ENCODE measurements at regions not wholly inside any gene's neighbourhood (a gene's known extent, or its start where the extent isn't known, plus 50 kb on each side); places are given as distances from the start of the nearest gene placed in this dataset.

GRCh38 chr4:111933703-111934102 lies 211.6 kb upstream of the FAM241A start:
- TF ChIP-seq, protein P1, sequence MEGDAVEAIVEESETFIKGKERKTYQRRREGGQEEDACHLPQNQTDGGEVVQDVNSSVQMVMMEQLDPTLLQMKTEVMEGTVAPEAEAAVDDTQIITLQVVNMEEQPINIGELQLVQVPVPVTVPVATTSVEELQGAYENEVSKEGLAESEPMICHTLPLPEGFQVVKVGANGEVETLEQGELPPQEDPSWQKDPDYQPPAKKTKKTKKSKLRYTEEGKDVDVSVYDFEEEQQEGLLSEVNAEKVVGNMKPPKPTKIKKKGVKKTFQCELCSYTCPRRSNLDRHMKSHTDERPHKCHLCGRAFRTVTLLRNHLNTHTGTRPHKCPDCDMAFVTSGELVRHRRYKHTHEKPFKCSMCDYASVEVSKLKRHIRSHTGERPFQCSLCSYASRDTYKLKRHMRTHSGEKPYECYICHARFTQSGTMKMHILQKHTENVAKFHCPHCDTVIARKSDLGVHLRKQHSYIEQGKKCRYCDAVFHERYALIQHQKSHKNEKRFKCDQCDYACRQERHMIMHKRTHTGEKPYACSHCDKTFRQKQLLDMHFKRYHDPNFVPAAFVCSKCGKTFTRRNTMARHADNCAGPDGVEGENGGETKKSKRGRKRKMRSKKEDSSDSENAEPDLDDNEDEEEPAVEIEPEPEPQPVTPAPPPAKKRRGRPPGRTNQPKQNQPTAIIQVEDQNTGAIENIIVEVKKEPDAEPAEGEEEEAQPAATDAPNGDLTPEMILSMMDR (IDR thresholded peaks at IDR 0.05), result no peak
- TF ChIP-seq POLR2AphosphoS5 (IDR thresholded peaks at IDR 0.05; ENCODE audit: low read depth, low read length) (no peak), SIN3A (IDR thresholded peaks at IDR 0.05; ENCODE audit: borderline replicate concordance, insufficient read depth, low read depth, low read length) (no peak), TCF7L2 (IDR thresholded peaks at IDR 0.05; ENCODE audit: low read depth, low read length) (no peak)
- TF ChIP-seq, protein P2, sequence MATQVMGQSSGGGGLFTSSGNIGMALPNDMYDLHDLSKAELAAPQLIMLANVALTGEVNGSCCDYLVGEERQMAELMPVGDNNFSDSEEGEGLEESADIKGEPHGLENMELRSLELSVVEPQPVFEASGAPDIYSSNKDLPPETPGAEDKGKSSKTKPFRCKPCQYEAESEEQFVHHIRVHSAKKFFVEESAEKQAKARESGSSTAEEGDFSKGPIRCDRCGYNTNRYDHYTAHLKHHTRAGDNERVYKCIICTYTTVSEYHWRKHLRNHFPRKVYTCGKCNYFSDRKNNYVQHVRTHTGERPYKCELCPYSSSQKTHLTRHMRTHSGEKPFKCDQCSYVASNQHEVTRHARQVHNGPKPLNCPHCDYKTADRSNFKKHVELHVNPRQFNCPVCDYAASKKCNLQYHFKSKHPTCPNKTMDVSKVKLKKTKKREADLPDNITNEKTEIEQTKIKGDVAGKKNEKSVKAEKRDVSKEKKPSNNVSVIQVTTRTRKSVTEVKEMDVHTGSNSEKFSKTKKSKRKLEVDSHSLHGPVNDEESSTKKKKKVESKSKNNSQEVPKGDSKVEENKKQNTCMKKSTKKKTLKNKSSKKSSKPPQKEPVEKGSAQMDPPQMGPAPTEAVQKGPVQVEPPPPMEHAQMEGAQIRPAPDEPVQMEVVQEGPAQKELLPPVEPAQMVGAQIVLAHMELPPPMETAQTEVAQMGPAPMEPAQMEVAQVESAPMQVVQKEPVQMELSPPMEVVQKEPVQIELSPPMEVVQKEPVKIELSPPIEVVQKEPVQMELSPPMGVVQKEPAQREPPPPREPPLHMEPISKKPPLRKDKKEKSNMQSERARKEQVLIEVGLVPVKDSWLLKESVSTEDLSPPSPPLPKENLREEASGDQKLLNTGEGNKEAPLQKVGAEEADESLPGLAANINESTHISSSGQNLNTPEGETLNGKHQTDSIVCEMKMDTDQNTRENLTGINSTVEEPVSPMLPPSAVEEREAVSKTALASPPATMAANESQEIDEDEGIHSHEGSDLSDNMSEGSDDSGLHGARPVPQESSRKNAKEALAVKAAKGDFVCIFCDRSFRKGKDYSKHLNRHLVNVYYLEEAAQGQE (IDR thresholded peaks at IDR 0.05; ENCODE audit: insufficient read depth in 1 of 2, low read depth in 2 of 2, low read length in 1 of 2), result no peak
